NB4 (cell line): ENCODE measurements at regions not wholly inside any gene's neighbourhood (a gene's known extent, or its start where the extent isn't known, plus 50 kb on each side); places are given as distances from the start of the nearest gene placed in this dataset.

Experiments used
- CTCF ChIP-seq: IDR thresholded peaks from one replicate; pipeline ENCODE4 v1.5.1; 2012; ENCODE audit warnings: low read depth, low read length
- POLR2A ChIP-seq: IDR thresholded peaks from 2 replicates; pipeline ENCODE4 v1.6.1; 2011; ENCODE audit warnings: mild to moderate bottlenecking; ENCODE audit not compliant: insufficient read length; ENCODE audit errors: extremely low read depth

GRCh38 chr1:73160759-73161158 lies 878.4 kb upstream of the NEGR1 start:
- no peak for TF ChIP-seq CTCF
- TF ChIP-seq POLR2A: no peak
